Glutamatergic neuron (in vitro differentiated cells): ENCODE measurements at regions not wholly inside any gene's neighbourhood (a gene's known extent, or its start where the extent isn't known, plus 50 kb on each side); places are given as distances from the start of the nearest gene placed in this dataset.

Experiments used
- DNase-seq: peaks from one replicate; pipeline ENCODE4 v3.0.0; 2022
- H3K27ac Mint-ChIP-seq: one replicate; pipeline ENCODE4 v1.8.0; 2020; ENCODE audit warnings: mild to moderate bottlenecking, mixed read lengths, inconsistent platforms; ENCODE audit not compliant: unreplicated experiment
- H3K27me3 Mint-ChIP-seq: one replicate; pipeline ENCODE4 v1.8.0; 2020; ENCODE audit warnings: mild to moderate bottlenecking, moderate library complexity, mixed read lengths, inconsistent platforms; ENCODE audit not compliant: unreplicated experiment
- H3K36me3 Mint-ChIP-seq: one replicate; pipeline ENCODE4 v1.8.0; 2020; ENCODE audit warnings: mild to moderate bottlenecking, mixed read lengths, inconsistent platforms; ENCODE audit not compliant: unreplicated experiment
- H3K4me1 Mint-ChIP-seq: one replicate; pipeline ENCODE4 v1.8.0; 2020; ENCODE audit warnings: mild to moderate bottlenecking, low read depth, mixed read lengths, inconsistent platforms; ENCODE audit not compliant: unreplicated experiment
- H3K4me3 Mint-ChIP-seq: one replicate; pipeline ENCODE4 v1.8.0; 2020; ENCODE audit warnings: mild to moderate bottlenecking, mixed read lengths, inconsistent platforms; ENCODE audit not compliant: unreplicated experiment
- H3K9me3 Mint-ChIP-seq: one replicate; pipeline ENCODE4 v1.8.0; 2020; ENCODE audit warnings: mild to moderate bottlenecking, moderate library complexity, mixed read lengths, inconsistent platforms; ENCODE audit not compliant: unreplicated experiment
- TF ChIP-seq, protein P1 (sequence below): fragments of 200-600 bp; sonication (generic); IDR thresholded peaks from one replicate; pipeline ENCODE4 v1.5.0; 2021; ENCODE audit not compliant: partially characterized antibody, unreplicated experiment

DNA sequence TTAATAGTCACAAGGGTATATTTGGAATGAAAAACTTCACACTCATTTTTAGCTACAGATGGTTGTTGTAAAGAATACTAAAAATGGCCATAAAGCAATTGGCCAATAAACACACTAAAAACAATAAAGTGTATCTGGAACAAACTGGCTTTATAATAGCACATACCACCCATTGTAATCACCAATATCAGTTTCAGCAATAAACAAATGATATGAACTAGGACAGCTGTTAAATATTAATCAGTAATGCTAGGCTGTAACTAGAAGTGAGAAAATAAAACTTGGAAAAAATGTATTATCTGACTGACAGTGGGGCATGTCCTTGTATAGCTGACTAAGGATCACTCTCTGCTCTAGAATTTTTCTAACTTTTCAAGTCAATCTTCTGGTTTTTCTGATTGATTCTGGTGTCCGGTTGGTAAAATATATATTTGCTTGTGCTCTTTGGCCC lies 312.5 kb downstream of the RND3 start:
- Mint-ChIP-seq H3K4me1 (no peaks in the 10 kb centered on the region), H3K4me3 (no peak overlapping the region)

DNA sequence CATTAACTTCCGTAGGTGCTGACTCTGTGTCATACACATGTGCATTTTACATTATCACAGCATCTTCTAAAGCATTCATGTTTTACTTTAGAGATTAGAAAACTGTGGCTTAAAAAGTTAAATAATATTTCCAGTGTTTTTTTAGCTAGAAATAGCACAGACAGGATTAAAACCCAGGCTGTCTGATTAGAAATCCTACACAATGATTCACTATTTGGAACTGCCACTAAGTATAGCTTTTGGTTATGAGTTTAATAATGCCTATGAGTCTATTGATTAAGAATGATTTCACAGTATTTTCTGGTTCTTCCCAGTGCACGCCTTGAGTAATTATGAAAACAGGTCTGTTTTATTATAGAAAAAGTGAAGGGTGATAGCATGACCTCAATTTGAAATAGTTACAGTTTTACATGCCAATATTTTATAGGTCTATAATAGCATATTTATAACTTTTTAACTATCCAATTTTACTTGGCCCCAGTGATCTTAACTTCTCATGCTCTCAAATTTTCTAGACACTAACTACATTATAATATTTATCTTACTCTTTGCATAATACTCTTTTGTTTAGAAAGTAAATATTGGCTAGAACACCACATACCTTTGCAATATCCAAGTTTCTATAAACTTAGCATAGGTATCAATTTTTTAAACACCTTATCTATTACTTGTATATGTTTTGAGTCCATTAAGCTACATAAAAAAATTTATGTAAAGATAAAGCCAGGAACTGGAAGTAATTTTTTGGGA lies 313.2 kb downstream of the RND3 start:
- Mint-ChIP-seq H3K36me3 (peaks cover 3% of the 10 kb centered on the region), H3K27ac (no peak overlapping the region), H3K27me3 (no peaks in the 10 kb centered on the region), H3K4me3 (no peak overlapping the region), H3K4me1 (no peaks in the 10 kb centered on the region), H3K9me3 (peaks cover 3% of the 10 kb centered on the region)
- TF ChIP-seq, protein P1, sequence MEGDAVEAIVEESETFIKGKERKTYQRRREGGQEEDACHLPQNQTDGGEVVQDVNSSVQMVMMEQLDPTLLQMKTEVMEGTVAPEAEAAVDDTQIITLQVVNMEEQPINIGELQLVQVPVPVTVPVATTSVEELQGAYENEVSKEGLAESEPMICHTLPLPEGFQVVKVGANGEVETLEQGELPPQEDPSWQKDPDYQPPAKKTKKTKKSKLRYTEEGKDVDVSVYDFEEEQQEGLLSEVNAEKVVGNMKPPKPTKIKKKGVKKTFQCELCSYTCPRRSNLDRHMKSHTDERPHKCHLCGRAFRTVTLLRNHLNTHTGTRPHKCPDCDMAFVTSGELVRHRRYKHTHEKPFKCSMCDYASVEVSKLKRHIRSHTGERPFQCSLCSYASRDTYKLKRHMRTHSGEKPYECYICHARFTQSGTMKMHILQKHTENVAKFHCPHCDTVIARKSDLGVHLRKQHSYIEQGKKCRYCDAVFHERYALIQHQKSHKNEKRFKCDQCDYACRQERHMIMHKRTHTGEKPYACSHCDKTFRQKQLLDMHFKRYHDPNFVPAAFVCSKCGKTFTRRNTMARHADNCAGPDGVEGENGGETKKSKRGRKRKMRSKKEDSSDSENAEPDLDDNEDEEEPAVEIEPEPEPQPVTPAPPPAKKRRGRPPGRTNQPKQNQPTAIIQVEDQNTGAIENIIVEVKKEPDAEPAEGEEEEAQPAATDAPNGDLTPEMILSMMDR, result no peak
- DNase-seq, result no peak

More for the DNA sequence above, 312.5 kb downstream of the RND3 start:
- Mint-ChIP-seq H3K27ac (no peak overlapping the region), H3K36me3 (peaks cover 1% of the 10 kb centered on the region), H3K9me3 (peaks cover 3% of the 10 kb centered on the region), H3K27me3 (no peaks in the 10 kb centered on the region)
- no peak for DNase-seq
- TF ChIP-seq, protein P1, result no peak

DNA sequence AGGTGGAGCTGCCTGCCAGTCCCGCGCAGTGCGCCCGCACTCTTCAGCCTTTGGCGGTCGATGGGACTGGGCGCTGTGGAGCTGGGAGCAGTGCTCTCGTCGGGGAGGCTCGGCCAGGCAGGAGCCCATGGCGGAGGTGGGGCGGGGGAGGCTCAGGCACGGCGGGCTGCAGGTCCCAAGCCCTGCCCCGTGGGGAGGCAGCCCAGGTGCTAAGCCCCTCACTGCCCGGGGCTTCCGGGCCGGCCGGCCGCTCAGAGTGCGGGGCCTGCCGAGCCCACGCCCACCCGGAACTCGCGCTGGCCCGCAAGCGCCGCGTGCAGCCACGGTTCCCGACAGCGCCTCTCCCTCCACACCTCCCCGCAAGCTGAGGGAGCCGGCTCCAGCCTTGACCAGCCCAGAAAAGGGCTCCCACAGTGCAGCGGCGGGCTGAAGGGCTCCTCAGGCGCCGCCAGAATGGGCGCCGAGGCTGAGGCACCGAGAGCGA lies 316.4 kb downstream of the RND3 start:
- Mint-ChIP-seq H3K9me3 (no peaks in the 10 kb centered on the region), H3K27ac (no peak overlapping the region)
- no peak for DNase-seq

DNA sequence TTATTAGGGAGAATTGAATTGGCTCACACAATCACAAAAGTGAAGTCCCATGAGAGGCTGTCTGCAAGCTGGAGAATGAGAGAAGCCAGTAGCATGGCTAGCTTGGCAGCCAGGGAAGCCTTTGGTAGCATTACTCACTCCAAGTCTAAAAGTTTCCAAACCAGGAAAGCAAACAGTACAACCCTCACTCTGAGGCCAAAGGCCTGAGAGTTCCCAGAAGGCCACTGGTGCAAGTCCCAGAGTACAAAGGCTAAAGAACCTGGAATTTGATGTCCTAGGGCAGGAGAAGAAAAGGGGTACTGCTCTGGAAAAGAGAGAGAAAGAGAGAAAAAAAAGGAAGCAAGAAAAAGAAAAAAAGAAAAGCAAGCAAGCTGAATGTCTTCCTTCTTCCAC lies 318.2 kb downstream of the RND3 start:
- no peaks in the 10 kb centered on the region for H3K9me3 Mint-ChIP-seq
- TF ChIP-seq, protein P1, result no peak
- no peaks in the 10 kb centered on the region for H3K27me3 Mint-ChIP-seq
- peaks cover 3% of the 10 kb centered on the region for H3K36me3 Mint-ChIP-seq
- no peak for DNase-seq
- H3K4me1 Mint-ChIP-seq, result peaks cover 3% of the 10 kb centered on the region
- no peak overlapping the region for H3K4me3 Mint-ChIP-seq
- H3K27ac Mint-ChIP-seq, result no peak overlapping the region

More for the DNA sequence above, 316.4 kb downstream of the RND3 start:
- Mint-ChIP-seq H3K27me3 (no peaks in the 10 kb centered on the region), H3K36me3 (peaks cover 3% of the 10 kb centered on the region), H3K4me1 (no peaks in the 10 kb centered on the region), H3K4me3 (no peak overlapping the region)
- TF ChIP-seq, protein P1, result no peak

DNA sequence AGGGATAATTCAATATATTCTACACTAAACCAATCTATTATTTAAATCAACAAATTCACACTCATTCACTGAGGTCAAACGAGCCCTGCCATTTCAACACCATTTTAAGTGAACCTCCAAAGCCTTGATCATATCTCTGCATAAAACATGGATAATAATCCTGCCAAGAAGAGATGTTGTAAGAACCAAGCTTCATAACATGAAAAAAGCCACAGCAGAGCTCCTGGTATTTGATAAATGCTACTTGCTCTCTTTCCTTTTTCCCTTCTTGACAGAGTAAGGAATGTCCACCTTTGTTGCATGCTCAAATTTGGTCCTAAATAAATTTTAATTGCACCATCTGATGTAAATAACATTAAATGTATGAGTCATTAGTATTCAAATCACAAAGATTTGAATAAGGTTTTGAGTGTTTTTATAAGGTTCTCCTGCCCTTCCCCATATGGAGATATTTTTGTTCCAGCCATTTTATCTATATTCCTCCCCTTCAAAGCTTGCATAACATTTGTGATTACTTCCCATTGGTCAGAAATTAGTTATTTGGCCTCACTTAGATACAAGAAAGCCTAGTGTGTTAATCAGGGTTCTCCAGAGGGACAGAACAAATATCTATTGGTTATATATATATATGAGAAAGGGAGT lies 318.8 kb downstream of the RND3 start:
- H3K9me3 Mint-ChIP-seq, result no peaks in the 10 kb centered on the region
- H3K4me1 Mint-ChIP-seq, result peaks cover 3% of the 10 kb centered on the region
- no peak for DNase-seq
- peaks cover 3% of the 10 kb centered on the region for H3K36me3 Mint-ChIP-seq
- TF ChIP-seq, protein P1, result no peak
- no peak overlapping the region for H3K4me3 Mint-ChIP-seq
- H3K27me3 Mint-ChIP-seq, result no peaks in the 10 kb centered on the region
- H3K27ac Mint-ChIP-seq, result no peak overlapping the region
